Hematopoietic multipotent progenitor cell (in vitro differentiated cells): ENCODE measurements at regions not wholly inside any gene's neighbourhood (a gene's known extent, or its start where the extent isn't known, plus 50 kb on each side); places are given as distances from the start of the nearest gene placed in this dataset.
"Not testable (repeated sequence)": the region's sequence is repeated elsewhere in the genome, so short reads cannot be mapped to it uniquely, and the experiment has no call there.

ENCODE experiments used
- DNase-seq, 3 donors: peaks; one replicate each; pipeline ENCODE4 v3.0.0-alpha.2; 2011 to 2015; ENCODE audit warnings: low read depth in 2 of 3, low spot score in 2 of 3

DNA sequence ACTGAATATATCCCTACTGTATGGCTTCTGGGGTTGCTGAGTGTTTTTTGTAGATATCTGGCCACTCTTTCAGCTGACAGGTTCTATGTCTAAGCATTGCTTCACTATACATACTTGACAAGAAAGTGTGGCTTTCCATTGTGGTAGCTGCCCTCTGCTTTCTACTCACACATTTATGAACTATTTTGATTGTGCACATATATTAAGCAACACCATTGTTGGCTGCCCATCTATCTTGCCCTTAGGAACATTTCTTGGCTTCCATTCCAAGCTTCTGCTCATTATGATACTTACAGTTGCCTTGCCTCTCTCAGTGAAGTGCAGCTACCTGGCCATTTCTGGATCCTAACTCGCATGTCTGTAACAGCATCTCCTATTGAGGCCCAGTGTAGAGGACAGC, 153.6 kb upstream of the MOCS2 start:
- DNase-seq: no peak

DNA sequence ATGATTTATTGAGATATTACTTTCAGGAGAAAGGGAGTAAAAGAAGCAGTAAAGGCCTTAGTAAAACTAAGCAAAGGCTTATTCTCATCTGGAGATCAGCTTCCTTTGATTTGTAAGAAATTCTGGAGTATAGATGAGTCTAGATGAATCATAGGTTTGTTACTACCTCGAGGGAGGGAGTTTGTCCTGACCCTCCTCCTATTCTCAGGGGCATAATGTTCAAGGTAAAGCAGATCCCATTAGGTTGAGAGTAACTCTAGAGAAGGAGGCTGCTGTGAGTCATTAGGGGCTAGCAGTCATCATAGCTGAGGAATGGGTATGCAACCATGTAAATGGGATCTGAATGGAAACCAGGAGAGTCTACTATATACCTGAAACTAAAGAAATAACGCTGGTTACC, 155.5 kb upstream of the MOCS2 start:
- DNase-seq: no peak

DNA sequence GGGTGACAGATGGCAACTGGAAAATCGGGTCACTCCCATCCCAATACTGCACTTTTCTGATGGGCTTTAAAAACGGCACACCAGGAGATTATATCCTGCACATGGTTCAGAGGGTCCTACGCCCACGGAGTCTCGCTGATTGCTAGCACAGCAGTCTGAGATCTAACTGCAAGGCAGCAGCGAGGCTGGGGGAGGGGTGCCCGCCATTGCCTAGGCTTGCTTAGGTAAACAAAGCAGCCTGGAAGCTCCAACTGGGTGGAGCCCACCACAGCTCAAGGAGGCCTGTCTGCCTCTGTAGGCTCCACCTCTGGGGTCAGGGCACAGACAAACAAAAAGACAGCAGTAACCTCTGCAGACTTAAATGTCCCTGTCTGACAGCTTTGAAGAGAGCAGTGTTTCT, 158.7 kb upstream of the MOCS2 start:
- not testable (repeated sequence) for DNase-seq

DNA sequence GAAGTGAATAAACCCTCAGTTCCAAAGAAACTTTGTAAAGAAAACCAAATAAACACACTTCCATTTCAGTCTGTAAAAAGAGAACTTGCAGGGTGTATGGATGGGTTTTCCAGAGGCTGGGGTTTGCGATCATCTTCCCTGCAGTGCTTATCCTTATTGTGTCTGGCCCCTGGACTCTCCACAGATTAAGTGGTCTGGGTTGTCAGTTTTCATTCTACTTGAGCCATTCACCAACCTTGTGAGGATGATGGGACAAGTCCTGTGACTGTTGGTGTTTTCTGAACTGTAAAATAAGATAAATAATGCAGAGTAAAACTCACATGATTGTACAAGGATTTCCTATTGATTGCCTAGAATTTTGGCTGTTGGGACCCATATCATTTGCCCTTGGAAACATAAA, 166.1 kb upstream of the MOCS2 start:
- no peak for DNase-seq

DNA sequence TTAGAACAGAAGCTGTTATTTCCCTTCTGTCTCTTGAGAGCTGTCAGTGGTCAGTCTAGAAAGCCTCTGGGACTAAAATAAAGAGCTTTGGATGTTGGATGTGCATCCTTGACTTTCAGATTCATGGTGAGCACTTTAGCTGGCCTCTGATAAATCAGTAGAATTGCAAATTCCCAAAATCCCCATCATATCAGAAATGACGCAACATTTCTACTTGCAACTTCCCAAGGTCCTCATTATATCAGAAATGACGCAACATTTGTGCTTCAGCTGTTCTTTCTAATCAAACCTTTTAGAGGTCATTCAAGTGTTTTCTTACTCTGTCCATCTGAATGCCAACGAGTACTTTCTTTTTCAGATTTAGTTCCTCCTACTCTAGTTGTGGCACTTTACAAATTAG, 167.3 kb upstream of the MOCS2 start:
- no peak for DNase-seq

DNA sequence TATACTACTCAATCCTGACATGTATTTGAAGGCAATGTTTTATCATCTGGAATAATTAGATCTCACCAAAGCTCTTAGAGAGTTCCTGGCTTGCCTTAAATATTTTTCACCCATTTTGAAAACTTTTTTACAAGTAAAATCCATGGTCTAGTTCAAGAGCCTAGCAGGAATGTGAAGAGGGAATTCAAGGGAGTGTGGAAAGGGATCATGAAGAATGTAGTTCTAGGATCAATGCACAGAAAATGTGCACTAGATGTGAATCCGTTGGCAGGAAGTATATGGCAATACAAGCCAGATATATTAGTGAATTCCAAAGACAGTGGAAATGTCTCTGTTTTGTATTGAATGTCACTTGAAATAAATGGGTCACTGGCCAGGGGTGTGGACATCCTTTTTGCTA, 167.9 kb upstream of the MOCS2 start:
- DNase-seq: no peak

DNA sequence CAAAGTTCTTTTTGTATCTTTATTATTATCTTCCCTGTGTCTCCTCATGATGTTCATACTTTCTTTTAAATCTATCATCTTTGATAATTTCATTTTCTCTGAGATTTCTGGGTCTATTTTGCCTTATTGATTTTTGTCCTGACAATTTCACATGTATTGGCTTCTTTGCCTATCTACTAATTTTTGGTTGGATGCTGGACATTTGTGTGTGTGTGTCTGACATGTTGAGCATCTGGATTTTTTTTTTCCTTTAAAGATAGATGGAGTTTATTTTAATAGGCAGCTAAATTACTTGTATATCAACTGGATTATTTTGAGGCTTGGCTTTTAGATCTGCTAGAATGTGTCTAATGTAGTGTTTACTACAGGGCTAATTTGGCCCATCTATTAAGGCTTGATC, 178.0 kb upstream of the MOCS2 start:
- no peak for DNase-seq

DNA sequence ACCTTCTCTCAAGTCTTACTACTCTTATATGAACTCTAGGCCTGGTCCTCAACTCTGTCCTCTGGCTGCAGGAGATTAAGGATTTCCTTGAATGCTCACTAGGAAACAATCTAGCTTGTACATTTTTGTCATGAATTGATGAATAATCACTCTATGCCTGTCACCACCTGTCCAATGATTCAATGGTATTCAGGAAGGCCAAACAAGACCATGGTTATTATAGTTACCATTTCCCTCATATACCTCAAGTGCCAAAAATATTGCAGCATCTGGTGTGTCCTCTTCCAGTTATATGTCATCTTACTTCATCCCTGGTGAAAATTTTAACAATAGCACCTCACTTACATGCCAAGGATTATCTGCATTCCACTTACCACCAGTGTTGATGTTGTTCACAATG, 179.0 kb upstream of the MOCS2 start:
- DNase-seq: no peak

DNA sequence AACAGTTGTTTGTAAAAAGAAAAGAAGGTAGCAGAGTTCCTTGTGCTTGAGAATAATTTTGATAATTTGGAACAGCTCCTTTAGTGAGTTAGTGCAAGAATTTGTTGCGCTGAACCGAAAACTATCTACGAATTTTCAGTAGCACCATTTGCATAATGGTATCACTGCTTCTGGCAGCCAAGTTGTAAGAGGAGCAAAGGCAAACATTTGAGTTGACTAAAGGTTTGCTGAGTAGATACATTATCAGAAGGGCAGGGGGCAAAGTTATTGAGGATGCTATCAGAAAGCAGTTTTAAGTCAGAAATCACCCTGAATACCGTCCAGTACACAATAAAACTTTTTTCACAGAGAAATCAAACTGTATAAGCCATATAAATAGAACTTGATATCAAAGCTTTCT, 181.5 kb upstream of the MOCS2 start:
- DNase-seq: no peak

DNA sequence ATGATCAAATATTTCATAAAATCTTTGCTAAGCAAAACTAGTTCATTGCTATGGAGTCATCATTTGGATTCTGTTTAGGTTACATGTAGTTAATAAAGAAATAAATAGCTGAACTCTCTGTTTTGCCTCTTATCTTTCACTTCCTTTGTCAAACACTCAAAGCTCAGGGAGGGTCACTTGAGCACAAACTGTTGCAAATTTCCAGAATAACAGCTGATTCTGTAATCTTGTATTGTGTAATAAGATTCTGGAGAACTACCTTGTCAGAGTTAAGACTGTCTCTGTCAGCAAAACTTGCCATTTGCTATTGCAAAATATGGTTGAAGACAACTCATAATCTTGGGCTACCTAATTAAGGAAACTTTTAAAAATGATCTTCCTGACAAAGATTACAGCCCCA, 182.0 kb upstream of the MOCS2 start:
- no peak for DNase-seq

DNA sequence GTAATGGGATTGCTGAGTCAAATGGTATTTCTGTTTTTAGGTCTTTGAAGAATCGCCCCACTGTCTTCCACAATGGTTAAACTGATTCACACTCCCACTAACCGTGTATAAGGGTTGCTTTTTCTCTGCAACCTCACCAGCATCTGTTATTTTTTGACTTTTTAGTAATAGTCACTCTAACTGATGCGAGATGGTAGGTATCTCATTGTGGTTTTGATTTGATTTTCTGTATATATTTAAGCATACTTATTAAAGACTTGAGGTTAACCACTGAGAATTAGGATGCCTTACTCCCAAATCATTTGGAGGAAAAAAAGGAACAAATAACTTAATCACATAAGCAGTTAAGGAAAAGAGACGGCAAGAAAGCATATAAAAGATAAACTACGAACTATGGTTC, 181.6 kb upstream of the FST start:
- DNase-seq: no peak

DNA sequence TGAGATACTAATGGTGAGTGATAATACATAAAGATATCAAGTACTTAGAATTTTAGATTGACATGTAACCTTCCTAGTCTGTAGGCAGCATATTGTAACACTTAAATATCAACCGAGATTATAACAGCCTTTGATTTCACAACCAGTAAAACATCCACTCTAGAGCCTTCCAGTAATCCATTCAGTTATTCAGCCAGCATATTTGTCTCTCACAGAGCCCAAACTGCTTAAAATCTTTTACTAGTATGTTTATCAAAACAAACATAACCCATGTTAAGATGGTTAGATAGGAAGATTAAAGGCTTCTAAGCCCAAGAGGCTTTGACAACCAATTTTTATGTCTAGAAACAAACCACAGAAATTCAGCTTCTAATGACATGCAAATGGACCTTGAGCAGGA, 177.9 kb upstream of the FST start:
- no peak for DNase-seq

DNA sequence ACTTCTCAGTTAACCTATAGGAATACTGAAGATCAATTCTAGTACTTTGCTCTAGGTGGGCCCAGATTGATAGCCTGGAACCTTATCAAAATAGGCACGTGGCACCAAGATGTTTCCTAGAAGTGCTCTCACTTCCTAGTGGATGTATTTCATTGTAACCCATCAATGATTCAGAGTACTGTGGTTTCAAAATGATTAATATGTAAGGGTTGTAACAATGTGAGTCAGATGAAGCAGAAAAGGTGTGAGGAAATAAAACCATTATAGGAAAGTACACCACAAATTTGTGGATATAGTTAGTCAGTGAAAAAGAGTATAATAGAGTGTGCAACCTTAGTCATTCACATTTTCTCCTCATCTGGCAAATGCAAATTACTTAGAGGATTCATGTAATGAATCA, 177.3 kb upstream of the FST start:
- peak in 1 of 3 donors; percentile 0 for DNase-seq

DNA sequence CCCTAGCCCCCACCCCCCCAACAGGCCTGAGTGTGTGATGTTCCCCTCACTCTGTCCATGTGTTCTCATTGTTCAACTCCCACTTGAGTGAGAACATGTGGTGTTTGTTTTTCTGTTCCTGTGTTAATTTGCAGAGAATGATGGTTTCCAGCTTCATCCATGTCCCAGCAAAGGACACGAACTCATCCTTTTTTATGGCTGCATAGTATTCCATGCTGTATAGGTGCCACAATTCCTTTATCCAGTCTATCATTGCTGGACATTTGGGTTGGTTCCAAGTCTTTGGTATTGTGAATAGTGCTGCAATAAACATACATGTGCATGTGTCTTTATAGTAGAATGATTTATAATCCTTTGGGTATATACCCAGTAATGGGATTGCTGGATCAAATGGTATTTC, 175.1 kb upstream of the FST start:
- DNase-seq: not testable (repeated sequence)

DNA sequence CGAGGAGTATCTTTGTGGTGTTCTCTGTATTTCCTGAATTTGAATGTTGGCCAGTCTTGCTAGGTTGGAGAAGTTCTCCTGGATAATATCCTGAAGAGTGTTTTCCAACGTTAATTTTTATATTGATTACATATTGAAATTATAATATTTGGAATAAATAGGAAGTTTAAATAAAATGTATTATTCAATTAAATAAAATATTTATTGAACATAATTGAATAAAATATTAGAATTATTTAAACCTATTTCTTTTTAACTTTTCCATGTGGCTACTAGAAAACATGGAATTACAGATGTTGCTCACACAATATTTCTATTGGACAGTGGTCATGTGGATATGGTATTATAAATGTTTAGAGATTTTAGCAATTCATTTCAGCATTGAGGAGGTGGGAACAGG, 170.8 kb upstream of the FST start:
- no peak for DNase-seq

DNA sequence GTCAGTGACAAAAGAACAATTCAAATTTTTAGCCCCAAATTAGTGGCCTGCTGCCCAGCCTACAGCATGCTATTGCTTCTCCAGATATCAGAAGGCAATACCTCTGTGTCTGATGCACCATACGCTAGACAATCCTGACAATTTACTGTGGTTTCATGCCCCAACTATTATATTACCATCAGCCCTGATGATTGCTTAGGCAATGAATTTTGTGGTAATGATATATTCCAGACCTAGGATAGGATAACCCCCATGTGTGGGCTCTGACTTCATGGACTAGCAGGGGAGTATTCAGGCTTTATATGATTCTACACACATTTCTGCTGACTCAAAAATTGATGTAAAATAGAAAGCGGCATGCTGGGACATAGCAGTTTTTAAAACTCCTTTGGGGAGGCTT, 168.7 kb upstream of the FST start:
- DNase-seq: no peak

DNA sequence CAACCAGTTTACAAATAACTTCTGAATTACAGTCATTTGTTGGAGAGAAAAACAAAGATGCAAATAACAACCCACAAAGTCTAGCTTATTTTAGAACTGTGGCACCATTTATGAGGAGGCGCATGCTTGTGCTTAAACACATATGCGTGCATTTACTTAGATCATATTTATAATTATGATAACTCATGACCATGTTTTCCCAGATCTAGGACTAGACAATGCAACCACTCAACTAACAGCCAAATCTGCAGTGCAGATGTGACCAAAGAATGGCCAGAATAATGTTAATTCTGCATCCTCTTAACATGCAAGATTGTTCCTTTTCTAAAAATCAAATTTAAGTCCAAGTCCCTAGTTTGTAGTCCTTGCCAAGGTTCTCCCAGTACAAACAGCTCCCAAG, 167.3 kb upstream of the FST start:
- no peak for DNase-seq

DNA sequence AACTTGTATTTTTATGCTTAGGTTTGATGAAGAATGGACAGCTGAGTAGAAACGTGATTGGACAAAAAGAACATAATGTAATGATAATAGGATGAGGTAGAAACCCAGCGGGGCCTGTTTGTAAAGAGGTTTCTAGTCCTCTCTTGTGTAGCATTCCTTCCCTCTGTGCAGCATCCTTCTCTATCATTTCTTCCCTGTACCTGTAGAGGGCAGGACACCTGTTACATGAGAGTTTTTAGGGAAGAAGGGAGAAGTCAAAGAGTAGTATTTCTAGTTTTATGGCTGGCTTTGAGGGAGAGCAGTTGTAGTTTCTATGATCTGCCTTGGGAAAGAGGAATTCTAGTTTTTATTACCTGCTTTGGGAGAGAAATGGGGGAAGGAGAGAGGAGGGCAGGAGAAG, 162.1 kb upstream of the FST start:
- DNase-seq: no peak

DNA sequence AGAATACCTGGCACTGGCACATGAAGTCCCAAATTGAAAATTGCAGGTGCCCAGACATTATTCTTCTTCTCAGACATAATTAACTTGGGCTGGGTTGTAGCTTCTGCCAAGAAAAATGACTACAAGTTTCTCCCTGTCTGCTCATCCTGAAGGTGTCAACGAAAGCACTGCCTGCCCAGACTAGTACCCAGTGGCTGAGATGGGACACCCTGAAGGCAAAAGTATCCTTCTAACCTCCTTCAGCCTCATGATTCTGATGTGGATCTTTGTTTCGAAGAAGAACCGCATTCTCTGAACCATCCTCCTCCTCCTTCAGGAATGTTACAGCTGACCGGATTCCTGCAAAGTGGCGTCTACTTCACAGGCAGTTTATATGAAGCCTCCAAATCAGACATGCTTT, 161.1 kb upstream of the FST start:
- DNase-seq: no peak

DNA sequence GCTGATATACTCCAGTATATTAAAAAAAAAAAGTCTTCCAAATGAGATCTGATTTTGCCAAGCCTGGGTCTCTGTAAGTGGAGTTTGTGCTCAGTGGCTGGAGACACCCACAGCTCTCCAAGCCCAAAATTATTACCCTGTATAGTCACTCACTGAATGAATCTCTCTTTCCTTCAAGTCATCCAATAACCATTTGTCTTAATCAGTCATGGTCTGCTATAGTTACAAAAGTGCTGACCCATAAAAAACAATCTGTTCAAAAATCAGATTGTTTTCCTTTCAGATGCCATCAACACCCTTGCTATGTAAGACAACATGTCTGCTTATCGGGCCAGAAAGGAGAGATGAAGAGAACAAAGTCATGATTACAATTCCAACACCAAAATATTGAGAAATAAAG, 159.4 kb upstream of the FST start:
- DNase-seq: no peak

DNA sequence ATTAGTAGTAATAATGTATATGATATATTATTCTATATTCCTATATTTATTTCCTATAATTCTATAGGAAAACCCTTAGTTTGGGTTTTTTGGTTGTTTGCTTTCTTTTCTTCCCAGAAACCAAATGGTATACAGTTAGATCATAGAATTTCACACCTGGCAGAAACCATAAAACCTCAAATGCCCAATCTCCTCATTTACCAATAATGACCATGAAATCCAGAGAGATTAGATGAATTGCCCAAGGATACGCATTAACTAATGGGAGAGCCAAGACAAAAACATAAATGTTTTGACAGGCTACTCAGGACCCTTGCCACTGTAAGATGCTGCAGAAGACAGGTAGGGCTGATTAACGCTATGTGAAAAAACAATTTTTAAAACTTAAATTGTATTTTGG, 158.7 kb upstream of the FST start:
- no peak for DNase-seq

DNA sequence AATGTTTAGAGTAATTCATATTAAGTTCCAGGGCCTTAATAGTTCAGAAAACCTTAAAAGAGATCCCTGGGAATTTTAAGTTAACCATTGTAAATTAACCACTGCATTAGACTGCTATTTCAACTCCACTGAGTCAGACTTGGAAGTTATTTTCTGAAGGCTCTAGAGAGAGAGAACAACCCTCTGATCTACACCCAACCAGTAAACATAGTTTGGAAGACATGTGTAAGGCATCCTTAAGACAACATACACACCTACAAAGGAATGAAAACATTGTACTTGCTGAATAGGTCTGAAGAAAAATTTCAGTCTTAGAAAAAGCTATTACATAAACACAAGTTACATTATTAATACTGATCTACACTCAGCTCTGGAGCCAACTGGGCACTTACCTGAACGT, 158.2 kb upstream of the FST start:
- DNase-seq: no peak

DNA sequence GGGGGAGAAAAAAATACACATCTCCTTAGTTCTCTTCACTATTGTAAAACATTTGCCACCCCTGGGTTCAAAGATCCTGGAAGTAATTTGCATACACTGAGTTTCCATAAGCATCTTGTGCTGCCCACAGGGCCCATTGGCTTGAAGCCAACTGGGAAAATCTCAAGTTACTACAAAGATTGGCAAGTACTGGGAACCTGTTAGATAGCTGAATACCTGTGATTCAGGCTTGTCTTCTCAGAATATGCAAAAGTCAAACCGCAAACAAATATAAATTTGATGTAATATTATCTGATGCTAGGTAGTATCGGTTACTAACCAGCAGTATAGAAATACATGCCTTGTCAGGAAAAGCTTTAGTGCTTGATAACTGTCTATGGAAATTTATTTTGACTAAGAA, 156.9 kb upstream of the FST start:
- no peak for DNase-seq
